Peyer's patch (tissue), 4 donors: ENCODE measurements at regions not wholly inside any gene's neighbourhood (a gene's known extent, or its start where the extent isn't known, plus 50 kb on each side); places are given as distances from the start of the nearest gene placed in this dataset.

Experiments
- CTCF ChIP-seq, 6 experiments: fragments of 450-650 bp in 4 of 6; fragments of 200-600 bp in 2 of 6; sonication (generic) in 1 of 6; IDR thresholded peaks; one replicate each; pipeline ENCODE4 v1.5.1; 2017 to 2019; ENCODE audit warnings: antibody characterized with exemption in 6 of 6, mild to moderate bottlenecking in 3 of 6, moderate library complexity in 1 of 6
- POLR2A ChIP-seq, 2 donors: fragments of 450-650 bp; IDR thresholded peaks; one replicate each; pipeline ENCODE4 v1.5.1; 2017; ENCODE audit warnings: antibody characterized with exemption in 2 of 2, mild to moderate bottlenecking in 2 of 2, moderate library complexity in 2 of 2

GRCh38 chr13:85509512-85509911 is 289.7 kb downstream of the SLITRK6 start:
- no peak for TF ChIP-seq CTCF (IDR thresholded peaks at IDR 0.05)
- no peak for TF ChIP-seq POLR2A (IDR thresholded peaks at IDR 0.05)
